ENCODE measurements at regions not wholly inside any gene's neighbourhood (a gene's known extent, or its start where the extent isn't known, plus 50 kb on each side); places are given as distances from the start of the nearest gene placed in this dataset.

DNA sequence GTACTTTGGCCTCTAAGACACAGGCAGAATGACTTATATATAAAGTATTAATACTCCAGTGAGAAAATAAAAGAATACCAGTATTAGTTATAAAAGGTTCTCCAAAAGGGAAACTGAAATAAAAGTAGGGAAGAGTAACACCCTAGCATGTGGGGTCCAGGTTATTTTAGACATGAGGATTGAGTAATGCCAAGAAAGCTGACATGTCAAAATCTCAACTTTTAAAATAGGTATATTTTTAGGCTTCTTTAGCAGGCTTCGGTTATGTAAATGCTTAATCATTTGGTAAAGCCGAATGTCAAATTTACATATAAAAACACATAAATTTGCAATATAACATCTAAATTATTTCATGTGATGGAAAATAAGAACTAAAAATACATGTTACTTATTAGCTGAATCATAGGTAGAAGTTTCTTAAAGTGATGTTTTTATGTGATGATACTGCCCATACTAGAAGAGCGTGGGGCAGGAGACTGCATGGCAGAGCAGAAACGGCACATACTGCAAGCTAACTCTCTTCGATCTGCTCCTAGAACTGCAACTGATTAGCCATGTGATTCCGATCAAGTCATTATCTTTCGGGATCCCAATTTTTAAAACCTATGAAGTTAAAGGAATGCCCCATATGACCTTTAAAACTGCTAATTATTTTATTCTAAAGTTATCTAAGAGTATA is 129.4 kb upstream of the DST start:
- Histone ChIP-seq H3K27me3 (ENCODE audit: insufficient read depth) (no peaks in the 10 kb centered on the region), H3F3A (replicated peaks; ENCODE audit: low read depth) (0 out of 2 replicates have a peak, but pooled peaks cover 3% of the 10 kb centered on the region), H3K9me2 (ENCODE audit: insufficient read depth) (peaks cover 6% of the 10 kb centered on the region), H3K4me1 (ENCODE audit: insufficient read depth) (peaks cover 68% of the 10 kb centered on the region), H3K27ac (ENCODE audit: low read depth) (no peak overlapping the region), H3K4me3 (no peak overlapping the region), H3K36me3 (ENCODE audit: insufficient read depth) (no peaks in the 10 kb centered on the region), H3K4me2 (no peak overlapping the region; the same call in 1 of the 2 replicates), H4K20me1 (replicated peaks; ENCODE audit: insufficient read depth) (no peaks in the 10 kb centered on the region), H2AFZ (no peak overlapping the region), H3K79me2 (replicated peaks; ENCODE audit: insufficient read depth) (peaks cover 81% of the 10 kb centered on the region)
- DNase-seq (ENCODE audit: low spot score) = no peak
- no peak for TF ChIP-seq CREB1 (CRISPR knock-in tag; IDR thresholded peaks at IDR 0.05; ENCODE audit: low read depth)
- TF ChIP-seq, protein P1, sequence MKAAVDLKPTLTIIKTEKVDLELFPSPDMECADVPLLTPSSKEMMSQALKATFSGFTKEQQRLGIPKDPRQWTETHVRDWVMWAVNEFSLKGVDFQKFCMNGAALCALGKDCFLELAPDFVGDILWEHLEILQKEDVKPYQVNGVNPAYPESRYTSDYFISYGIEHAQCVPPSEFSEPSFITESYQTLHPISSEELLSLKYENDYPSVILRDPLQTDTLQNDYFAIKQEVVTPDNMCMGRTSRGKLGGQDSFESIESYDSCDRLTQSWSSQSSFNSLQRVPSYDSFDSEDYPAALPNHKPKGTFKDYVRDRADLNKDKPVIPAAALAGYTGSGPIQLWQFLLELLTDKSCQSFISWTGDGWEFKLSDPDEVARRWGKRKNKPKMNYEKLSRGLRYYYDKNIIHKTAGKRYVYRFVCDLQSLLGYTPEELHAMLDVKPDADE (IDR thresholded peaks at IDR 0.05) = no peak
- no peak for TF ChIP-seq STAT1 (IDR thresholded peaks at IDR 0.05; ENCODE audit: unreplicated experiment)
- no peak for TF ChIP-seq EZH2phosphoT487 (IDR thresholded peaks at IDR 0.05; ENCODE audit: unreplicated experiment)
- no peak for TF ChIP-seq ZNF331 (CRISPR knock-in tag; IDR thresholded peaks at IDR 0.05; ENCODE audit: low read depth)
- no peak for TF ChIP-seq NANOG (IDR thresholded peaks at IDR 0.05; ENCODE audit: borderline replicate concordance)
- TF ChIP-seq, protein P2, sequence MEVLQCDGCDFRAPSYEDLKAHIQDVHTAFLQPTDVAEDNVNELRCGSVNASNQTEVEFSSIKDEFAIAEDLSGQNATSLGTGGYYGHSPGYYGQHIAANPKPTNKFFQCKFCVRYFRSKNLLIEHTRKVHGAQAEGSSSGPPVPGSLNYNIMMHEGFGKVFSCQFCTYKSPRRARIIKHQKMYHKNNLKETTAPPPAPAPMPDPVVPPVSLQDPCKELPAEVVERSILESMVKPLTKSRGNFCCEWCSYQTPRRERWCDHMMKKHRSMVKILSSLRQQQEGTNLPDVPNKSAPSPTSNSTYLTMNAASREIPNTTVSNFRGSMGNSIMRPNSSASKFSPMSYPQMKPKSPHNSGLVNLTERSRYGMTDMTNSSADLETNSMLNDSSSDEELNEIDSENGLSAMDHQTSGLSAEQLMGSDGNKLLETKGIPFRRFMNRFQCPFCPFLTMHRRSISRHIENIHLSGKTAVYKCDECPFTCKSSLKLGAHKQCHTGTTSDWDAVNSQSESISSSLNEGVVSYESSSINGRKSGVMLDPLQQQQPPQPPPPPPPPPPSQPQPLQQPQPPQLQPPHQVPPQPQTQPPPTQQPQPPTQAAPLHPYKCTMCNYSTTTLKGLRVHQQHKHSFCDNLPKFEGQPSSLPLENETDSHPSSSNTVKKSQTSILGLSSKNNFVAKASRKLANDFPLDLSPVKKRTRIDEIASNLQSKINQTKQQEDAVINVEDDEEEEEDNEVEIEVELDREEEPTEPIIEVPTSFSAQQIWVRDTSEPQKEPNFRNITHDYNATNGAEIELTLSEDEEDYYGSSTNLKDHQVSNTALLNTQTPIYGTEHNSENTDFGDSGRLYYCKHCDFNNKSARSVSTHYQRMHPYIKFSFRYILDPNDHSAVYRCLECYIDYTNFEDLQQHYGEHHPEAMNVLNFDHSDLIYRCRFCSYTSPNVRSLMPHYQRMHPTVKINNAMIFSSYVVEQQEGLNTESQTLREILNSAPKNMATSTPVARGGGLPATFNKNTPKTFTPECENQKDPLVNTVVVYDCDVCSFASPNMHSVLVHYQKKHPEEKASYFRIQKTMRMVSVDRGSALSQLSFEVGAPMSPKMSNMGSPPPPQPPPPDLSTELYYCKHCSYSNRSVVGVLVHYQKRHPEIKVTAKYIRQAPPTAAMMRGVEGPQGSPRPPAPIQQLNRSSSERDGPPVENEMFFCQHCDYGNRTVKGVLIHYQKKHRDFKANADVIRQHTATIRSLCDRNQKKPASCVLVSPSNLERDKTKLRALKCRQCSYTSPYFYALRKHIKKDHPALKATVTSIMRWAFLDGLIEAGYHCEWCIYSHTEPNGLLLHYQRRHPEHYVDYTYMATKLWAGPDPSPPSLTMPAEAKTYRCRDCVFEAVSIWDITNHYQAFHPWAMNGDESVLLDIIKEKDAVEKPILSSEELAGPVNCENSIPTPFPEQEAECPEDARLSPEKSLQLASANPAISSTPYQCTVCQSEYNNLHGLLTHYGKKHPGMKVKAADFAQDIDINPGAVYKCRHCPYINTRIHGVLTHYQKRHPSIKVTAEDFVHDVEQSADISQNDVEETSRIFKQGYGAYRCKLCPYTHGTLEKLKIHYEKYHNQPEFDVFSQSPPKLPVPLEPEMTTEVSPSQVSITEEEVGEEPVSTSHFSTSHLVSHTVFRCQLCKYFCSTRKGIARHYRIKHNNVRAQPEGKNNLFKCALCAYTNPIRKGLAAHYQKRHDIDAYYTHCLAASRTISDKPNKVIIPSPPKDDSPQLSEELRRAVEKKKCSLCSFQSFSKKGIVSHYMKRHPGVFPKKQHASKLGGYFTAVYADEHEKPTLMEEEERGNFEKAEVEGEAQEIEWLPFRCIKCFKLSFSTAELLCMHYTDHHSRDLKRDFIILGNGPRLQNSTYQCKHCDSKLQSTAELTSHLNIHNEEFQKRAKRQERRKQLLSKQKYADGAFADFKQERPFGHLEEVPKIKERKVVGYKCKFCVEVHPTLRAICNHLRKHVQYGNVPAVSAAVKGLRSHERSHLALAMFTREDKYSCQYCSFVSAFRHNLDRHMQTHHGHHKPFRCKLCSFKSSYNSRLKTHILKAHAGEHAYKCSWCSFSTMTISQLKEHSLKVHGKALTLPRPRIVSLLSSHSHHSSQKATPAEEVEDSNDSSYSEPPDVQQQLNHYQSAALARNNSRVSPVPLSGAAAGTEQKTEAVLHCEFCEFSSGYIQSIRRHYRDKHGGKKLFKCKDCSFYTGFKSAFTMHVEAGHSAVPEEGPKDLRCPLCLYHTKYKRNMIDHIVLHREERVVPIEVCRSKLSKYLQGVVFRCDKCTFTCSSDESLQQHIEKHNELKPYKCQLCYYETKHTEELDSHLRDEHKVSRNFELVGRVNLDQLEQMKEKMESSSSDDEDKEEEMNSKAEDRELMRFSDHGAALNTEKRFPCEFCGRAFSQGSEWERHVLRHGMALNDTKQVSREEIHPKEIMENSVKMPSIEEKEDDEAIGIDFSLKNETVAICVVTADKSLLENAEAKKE (CRISPR knock-in tag; IDR thresholded peaks at IDR 0.05) = no peak
- TF ChIP-seq, protein P3, sequence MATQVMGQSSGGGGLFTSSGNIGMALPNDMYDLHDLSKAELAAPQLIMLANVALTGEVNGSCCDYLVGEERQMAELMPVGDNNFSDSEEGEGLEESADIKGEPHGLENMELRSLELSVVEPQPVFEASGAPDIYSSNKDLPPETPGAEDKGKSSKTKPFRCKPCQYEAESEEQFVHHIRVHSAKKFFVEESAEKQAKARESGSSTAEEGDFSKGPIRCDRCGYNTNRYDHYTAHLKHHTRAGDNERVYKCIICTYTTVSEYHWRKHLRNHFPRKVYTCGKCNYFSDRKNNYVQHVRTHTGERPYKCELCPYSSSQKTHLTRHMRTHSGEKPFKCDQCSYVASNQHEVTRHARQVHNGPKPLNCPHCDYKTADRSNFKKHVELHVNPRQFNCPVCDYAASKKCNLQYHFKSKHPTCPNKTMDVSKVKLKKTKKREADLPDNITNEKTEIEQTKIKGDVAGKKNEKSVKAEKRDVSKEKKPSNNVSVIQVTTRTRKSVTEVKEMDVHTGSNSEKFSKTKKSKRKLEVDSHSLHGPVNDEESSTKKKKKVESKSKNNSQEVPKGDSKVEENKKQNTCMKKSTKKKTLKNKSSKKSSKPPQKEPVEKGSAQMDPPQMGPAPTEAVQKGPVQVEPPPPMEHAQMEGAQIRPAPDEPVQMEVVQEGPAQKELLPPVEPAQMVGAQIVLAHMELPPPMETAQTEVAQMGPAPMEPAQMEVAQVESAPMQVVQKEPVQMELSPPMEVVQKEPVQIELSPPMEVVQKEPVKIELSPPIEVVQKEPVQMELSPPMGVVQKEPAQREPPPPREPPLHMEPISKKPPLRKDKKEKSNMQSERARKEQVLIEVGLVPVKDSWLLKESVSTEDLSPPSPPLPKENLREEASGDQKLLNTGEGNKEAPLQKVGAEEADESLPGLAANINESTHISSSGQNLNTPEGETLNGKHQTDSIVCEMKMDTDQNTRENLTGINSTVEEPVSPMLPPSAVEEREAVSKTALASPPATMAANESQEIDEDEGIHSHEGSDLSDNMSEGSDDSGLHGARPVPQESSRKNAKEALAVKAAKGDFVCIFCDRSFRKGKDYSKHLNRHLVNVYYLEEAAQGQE (IDR thresholded peaks at IDR 0.05; ENCODE audit: unreplicated experiment) = no peak
- TF ChIP-seq ZNF114 (CRISPR knock-in tag; IDR thresholded peaks at IDR 0.05) = no peak
- Mint-ChIP-seq H3K27ac (no peak overlapping the region), H3K4me3 (no peak overlapping the region), H3K4me1 (peaks cover 75% of the 10 kb centered on the region), H3K9me3 (no peaks in the 10 kb centered on the region), H3K36me3 (ENCODE audit: low read depth) (peaks cover 5% of the 10 kb centered on the region; the same call in 2 of the 3 replicates), H3K27me3 (ENCODE audit: insufficient read depth, low read depth, poor library complexity) (peaks cover 6% of the 10 kb centered on the region)
- no peak for ATAC-seq

Data from GM23338 (cell line).